ENCODE measurements at regions not wholly inside any gene's neighbourhood (a gene's known extent, or its start where the extent isn't known, plus 50 kb on each side); places are given as distances from the start of the nearest gene placed in this dataset.

DNA sequence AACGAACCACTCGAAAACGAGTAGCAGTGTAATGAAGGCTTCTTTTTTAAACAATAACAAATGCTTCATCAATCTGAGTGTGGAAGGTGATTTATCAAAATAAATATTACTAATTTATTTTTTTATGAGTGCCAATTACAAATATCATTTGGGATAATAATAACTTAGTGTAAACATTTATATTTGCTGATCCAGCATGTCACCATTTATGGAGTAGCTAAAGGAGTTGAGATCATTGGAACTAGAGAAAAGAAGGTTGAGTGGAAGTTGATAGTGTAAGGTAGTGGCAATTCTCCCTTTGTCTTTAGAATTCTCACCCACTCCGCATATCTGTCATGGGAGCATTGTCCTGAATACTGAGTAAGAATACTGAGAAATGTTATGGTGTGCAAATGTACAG lies 67.1 kb upstream of the KIF26B start:
- Histone ChIP-seq H3K27ac (ENCODE audit: low read depth in 1 of 2, low read length in 1 of 2) (no peak overlapping the region), H3K4me1 (ENCODE audit: control insufficient read depth in 5 of 5, insufficient read depth in 5 of 5, low read length in 5 of 5) (peaks cover 0 to 6% (median 0%) of the 10 kb centered on the region in 5 donors), H3K4me3 (no peak overlapping the region), H3K9me3 (ENCODE audit: control insufficient read depth in 4 of 4, insufficient read depth in 3 of 4, low read length in 3 of 4) (no peaks in the 10 kb centered on the region), H3K36me3 (ENCODE audit: control insufficient read depth in 4 of 4, insufficient read depth in 4 of 4, low read length in 4 of 4) (peaks cover 0 to 9% (median 5%) of the 10 kb centered on the region in 4 donors), H3K9ac (ENCODE audit: insufficient read depth in 1 of 2, low read length in 2 of 2) (no peak overlapping the region), H3K27me3 (ENCODE audit: control insufficient read depth in 3 of 3, insufficient read depth in 3 of 3, low read length in 2 of 3) (no peaks in the 10 kb centered on the region)
- WGBS, 2 donors, result 92 to 95% methylated on average over 4 of the region's 4 CpGs
- DNase-seq, result no peak
- no peak for ATAC-seq (ENCODE audit: insufficient read depth, low FRiP score)
- TF ChIP-seq, protein P1, sequence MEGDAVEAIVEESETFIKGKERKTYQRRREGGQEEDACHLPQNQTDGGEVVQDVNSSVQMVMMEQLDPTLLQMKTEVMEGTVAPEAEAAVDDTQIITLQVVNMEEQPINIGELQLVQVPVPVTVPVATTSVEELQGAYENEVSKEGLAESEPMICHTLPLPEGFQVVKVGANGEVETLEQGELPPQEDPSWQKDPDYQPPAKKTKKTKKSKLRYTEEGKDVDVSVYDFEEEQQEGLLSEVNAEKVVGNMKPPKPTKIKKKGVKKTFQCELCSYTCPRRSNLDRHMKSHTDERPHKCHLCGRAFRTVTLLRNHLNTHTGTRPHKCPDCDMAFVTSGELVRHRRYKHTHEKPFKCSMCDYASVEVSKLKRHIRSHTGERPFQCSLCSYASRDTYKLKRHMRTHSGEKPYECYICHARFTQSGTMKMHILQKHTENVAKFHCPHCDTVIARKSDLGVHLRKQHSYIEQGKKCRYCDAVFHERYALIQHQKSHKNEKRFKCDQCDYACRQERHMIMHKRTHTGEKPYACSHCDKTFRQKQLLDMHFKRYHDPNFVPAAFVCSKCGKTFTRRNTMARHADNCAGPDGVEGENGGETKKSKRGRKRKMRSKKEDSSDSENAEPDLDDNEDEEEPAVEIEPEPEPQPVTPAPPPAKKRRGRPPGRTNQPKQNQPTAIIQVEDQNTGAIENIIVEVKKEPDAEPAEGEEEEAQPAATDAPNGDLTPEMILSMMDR (IDR thresholded peaks at IDR 0.05; ENCODE audit: control extremely low read depth, extremely low read depth), result no peak

DNA sequence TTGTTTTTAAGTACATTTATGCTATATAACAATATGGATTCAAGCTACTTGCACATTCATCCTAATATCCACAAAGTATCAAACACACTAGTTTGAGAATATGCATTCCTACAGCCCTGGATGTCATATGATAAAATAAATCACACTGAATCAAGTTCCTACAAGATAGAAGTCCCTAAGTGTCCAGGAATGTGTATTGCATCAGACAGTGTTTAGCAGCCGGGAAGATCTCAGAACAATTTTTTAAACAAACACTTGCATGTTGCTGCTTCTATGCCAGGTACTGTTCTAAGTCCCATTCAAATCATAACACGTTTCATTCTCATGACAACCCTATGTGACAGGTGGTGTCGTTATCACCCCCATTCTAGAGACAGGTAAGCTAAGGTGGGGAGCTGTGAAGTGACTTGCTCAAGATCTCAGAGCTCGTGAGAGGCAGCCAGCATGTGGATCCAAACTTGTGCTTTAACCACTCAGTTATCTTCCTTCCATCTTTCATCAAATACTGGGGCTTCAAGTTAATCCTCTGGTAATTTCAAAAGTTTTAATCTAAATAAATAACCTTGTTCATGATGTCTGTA lies 68.3 kb upstream of the KIF26B start:
- 73 to 89% methylated on average over 4 of the region's 4 CpGs for WGBS, 2 donors
- ATAC-seq (ENCODE audit: insufficient read depth, low FRiP score), result no peak
- TF ChIP-seq, protein P1 (IDR thresholded peaks at IDR 0.05; ENCODE audit: control extremely low read depth, extremely low read depth), result no peak
- no peak for DNase-seq
- H3K9ac ChIP-seq (ENCODE audit: insufficient read depth in 1 of 2, low read length in 2 of 2), result no peak overlapping the region
- H3K4me1 ChIP-seq (ENCODE audit: control insufficient read depth in 5 of 5, insufficient read depth in 5 of 5, low read length in 5 of 5), result peaks cover 0 to 2% (median 0%) of the 10 kb centered on the region in 5 donors
- H3K27me3 ChIP-seq (ENCODE audit: control insufficient read depth in 3 of 3, insufficient read depth in 3 of 3, low read length in 2 of 3), result no peaks in the 10 kb centered on the region
- H3K4me3 ChIP-seq, result no peak overlapping the region
- no peaks in the 10 kb centered on the region for H3K9me3 ChIP-seq (ENCODE audit: control insufficient read depth in 4 of 4, insufficient read depth in 3 of 4, low read length in 3 of 4)
- peaks cover 0 to 9% (median 5%) of the 10 kb centered on the region in 4 donors for H3K36me3 ChIP-seq (ENCODE audit: control insufficient read depth in 4 of 4, insufficient read depth in 4 of 4, low read length in 4 of 4)
- no peak overlapping the region for H3K27ac ChIP-seq (ENCODE audit: low read depth in 1 of 2, low read length in 1 of 2)

DNA sequence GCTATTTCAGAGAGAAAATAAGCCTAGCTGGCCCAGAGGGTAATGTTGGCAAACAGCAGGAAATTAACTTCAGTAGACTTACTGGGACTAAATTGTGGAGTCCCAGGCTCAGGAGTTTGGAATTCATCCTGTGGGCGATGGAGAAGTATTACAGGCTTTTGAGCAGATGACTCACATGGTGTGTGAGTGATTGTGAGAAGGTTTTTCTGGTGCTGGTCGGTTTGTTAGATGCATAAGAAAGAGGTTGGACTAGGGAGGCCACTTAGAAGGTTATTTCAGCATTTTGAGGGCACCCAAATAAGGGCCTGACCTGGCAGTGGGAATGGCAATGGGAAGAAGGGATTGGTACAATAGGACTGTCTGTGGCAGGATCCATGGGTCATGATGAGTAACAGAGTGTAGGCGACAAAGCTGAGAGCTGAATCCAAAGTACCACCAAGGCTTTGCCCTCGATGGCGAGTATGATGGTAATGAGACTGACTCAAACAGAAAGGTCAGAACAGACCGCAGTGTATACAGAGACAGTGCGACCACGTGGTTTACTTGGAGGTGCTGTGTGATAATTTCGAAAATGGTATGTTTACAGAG lies 69.2 kb upstream of the KIF26B start:
- DNase-seq (no peak), ATAC-seq (ENCODE audit: insufficient read depth, low FRiP score) (peak; percentile 70)
- Histone ChIP-seq H3K9ac (ENCODE audit: insufficient read depth in 1 of 2, low read length in 2 of 2) (no peak overlapping the region), H3K36me3 (ENCODE audit: control insufficient read depth in 4 of 4, insufficient read depth in 4 of 4, low read length in 4 of 4) (peaks cover 0 to 9% (median 3%) of the 10 kb centered on the region in 4 donors), H3K4me1 (ENCODE audit: control insufficient read depth in 5 of 5, insufficient read depth in 5 of 5, low read length in 5 of 5) (peaks cover 0 to 2% (median 0%) of the 10 kb centered on the region in 5 donors), H3K4me3 (no peak overlapping the region), H3K27me3 (ENCODE audit: control insufficient read depth in 3 of 3, insufficient read depth in 3 of 3, low read length in 2 of 3) (no peaks in the 10 kb centered on the region), H3K9me3 (ENCODE audit: control insufficient read depth in 4 of 4, insufficient read depth in 3 of 4, low read length in 3 of 4) (no peaks in the 10 kb centered on the region), H3K27ac (ENCODE audit: low read depth in 1 of 2, low read length in 1 of 2) (no peak overlapping the region)
- TF ChIP-seq, protein P1 (IDR thresholded peaks at IDR 0.05; ENCODE audit: control extremely low read depth, extremely low read depth), result no peak
- 79 to 94% methylated on average over 9 of the region's 9 CpGs for WGBS, 2 donors

All from lung (tissue), 11 donors.